B cell (primary cell): ENCODE measurements at regions not wholly inside any gene's neighbourhood (a gene's known extent, or its start where the extent isn't known, plus 50 kb on each side); places are given as distances from the start of the nearest gene placed in this dataset.

Experiments
- ATAC-seq: fragments of 200-7000 bp; cut with Tn5 transposase; one replicate; pipeline ENCODE4 v1.10.0; 2021; ENCODE audit warnings: low read depth, mild to moderate bottlenecking, moderate number of reproducible peaks, moderate library complexity
- CTCF ChIA-PET: fragments of 350-600 bp; sonication (Branson Sonifier 250); formaldehyde crosslinking; loops from one replicate; lab custom pipeline; 2021; ENCODE audit warnings: antibody characterized with exemption, inconsistent platforms; lab: Charles Lee
- POLR2A ChIA-PET: fragments of 350-600 bp; sonication (Branson Sonifier 250); formaldehyde crosslinking; loops from one replicate; lab custom pipeline; 2021; ENCODE audit warnings: antibody characterized with exemption; lab: Charles Lee
- DNase-seq: peaks from one replicate; pipeline ENCODE4 v3.0.0; 2013
- H2AFZ ChIP-seq: 2 replicates; pipeline ENCODE4 v1.6.1; 2012; ENCODE audit warnings: mild to moderate bottlenecking, low read depth, low read length; ENCODE audit not compliant: insufficient read depth, poor library complexity, severe bottlenecking
- H3K27ac ChIP-seq, 2 donors: 1 replicate in 1 of 2; 2 replicates in 1 of 2; pipeline ENCODE4 v1.5.1; 2012 to 2013; ENCODE audit warnings: low read length in 2 of 2, mild to moderate bottlenecking in 2 of 2, moderate library complexity in 1 of 2
- H3K27me3 ChIP-seq, 4 experiments: fragments of 200-600 bp in 1 of 4; sonication (generic) in 1 of 4; replicated peaks in 1 of 4; 1 replicate in 2 of 4; 2 replicates in 2 of 4; pipeline versions ENCODE4 v1.6.1 to v1.7.0; 2013 to 2016; ENCODE audit warnings: low read length in 3 of 4, mild to moderate bottlenecking in 2 of 4, mixed read lengths in 1 of 4, moderate library complexity in 1 of 4; ENCODE audit not compliant: insufficient read depth in 4 of 4, control insufficient read depth in 3 of 4; ENCODE audit errors: control extremely low read depth in 1 of 4
- H3K36me3 ChIP-seq, 2 experiments: replicated peaks in 1 of 2; 1 replicate in 1 of 2; 2 replicates in 1 of 2; pipeline versions ENCODE4 v1.6.1 to v1.7.1; 2013; ENCODE audit warnings: low read length in 1 of 2; ENCODE audit not compliant: insufficient read depth in 2 of 2, control insufficient read depth in 1 of 2; ENCODE audit errors: control extremely low read depth in 1 of 2, extremely low read depth in 1 of 2
- H3K4me1 ChIP-seq, 2 donors: fragments of 200-600 bp in 1 of 2; sonication (generic) in 1 of 2; 1 replicate in 1 of 2; 2 replicates in 1 of 2; pipeline versions ENCODE4 v1.5.1 to v1.6.1; 2013 to 2017; ENCODE audit warnings: low read length in 2 of 2; ENCODE audit not compliant: control insufficient read depth in 2 of 2, insufficient read depth in 2 of 2
- H3K4me2 ChIP-seq: replicated peaks from 2 replicates; pipeline ENCODE3; 2012; ENCODE audit warnings: mild to moderate bottlenecking, low read depth, low read length; ENCODE audit not compliant: poor library complexity, severe bottlenecking
- H3K4me3 ChIP-seq, 5 experiments: fragments of 200-600 bp in 1 of 5; sonication (generic) in 1 of 5; 1 replicate in 3 of 5; 2 replicates in 2 of 5; pipeline versions ENCODE4 v1.5.1 to v1.7.0; 2011 to 2016; ENCODE audit warnings: low read length in 4 of 5, mild to moderate bottlenecking in 4 of 5, low read depth in 2 of 5, control low read depth in 1 of 5, moderate library complexity in 1 of 5; ENCODE audit not compliant: insufficient read depth in 1 of 5; ENCODE audit errors: control extremely low read depth in 1 of 5, extremely low read depth in 1 of 5
- H3K79me2 ChIP-seq: fragments of 200-600 bp; sonication (generic); one replicate; pipeline ENCODE4 v1.6.0; 2016; ENCODE audit warnings: low read length; ENCODE audit not compliant: control insufficient read depth, insufficient read depth
- H3K9ac ChIP-seq: fragments of 200-600 bp; sonication (generic); 2 replicates; pipeline ENCODE4 v1.6.1; 2017; ENCODE audit warnings: mild to moderate bottlenecking, low read length, moderate library complexity
- H3K9me3 ChIP-seq, 3 donors: one replicate each; pipeline versions ENCODE4 v1.6.1 to v1.7.1; 2013; ENCODE audit warnings: low read length in 2 of 3; ENCODE audit not compliant: control insufficient read depth in 2 of 3, insufficient read depth in 1 of 3; ENCODE audit errors: control extremely low read depth in 1 of 3
- H4K20me1 ChIP-seq: 2 replicates; pipeline ENCODE4 v1.6.0; 2012; ENCODE audit warnings: mild to moderate bottlenecking, low read length; ENCODE audit not compliant: insufficient read depth, control insufficient read depth, poor library complexity, severe bottlenecking
- H3K27ac Mint-ChIP-seq: one replicate; pipeline ENCODE4 v1.8.0; 2021; ENCODE audit warnings: mixed read lengths
- H3K27me3 Mint-ChIP-seq: one replicate; pipeline ENCODE4 v1.8.0; 2021; ENCODE audit warnings: mixed read lengths
- H3K4me1 Mint-ChIP-seq: one replicate; pipeline ENCODE4 v1.8.0; 2021; ENCODE audit warnings: mixed read lengths
- H3K4me3 Mint-ChIP-seq: one replicate; pipeline ENCODE4 v1.8.0; 2021; ENCODE audit warnings: mixed read lengths
- H3K9me3 Mint-ChIP-seq: one replicate; pipeline ENCODE4 v1.8.0; 2022; ENCODE audit warnings: mixed read lengths; ENCODE audit not compliant: insufficient read depth
- CTCF ChIP-seq: fragments of 200-600 bp; IDR thresholded peaks from one replicate; pipeline ENCODE4 v1.8.0; 2022; ENCODE audit warnings: antibody characterized with exemption, mild to moderate bottlenecking
- EZH2 ChIP-seq: IDR thresholded peaks from 2 replicates; pipeline ENCODE4 v1.6.1; 2012; ENCODE audit warnings: borderline replicate concordance, low read depth, mild to moderate bottlenecking, moderate library complexity, low read length; ENCODE audit not compliant: insufficient read depth, poor library complexity, severe bottlenecking
- WGBS: methylation state at CpG from one replicate; pipeline ENCODE4 v1.1.5; 2013; ENCODE audit warnings: missing lambda C conversion rate; ENCODE audit not compliant: insufficient coverage; 5-methylcytosine and 5-hydroxymethylcytosine counted together
- intact Hi-C: fragments of 100-400 bp; cut with micrococcal nuclease; formaldehyde crosslinking; loops from one replicate; pipeline ENCODE4 v1.10.0; 2022

DNA sequence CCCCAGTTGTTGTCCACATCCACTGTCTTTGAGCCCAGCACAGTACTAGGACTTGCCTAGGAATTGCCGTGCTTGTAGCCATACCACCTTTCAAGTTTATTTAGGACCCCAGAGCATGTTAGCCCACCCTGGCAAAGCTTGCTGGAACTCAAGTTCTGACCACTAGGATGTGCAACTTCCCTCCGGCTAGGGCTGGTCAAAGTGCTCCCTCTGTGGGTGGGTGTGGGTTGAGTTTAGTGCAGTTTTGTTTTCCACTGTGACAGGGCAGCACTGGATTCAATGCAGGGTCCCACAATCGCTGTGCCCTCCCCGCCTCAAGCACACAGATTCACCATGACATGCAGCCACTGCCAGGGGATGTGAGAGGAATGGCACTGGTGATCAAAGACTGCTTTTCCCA is 96.0 kb downstream of the RASGEF1B start:
- no peak overlapping the region for H3K4me2 ChIP-seq
- Mint-ChIP-seq H3K27ac (no peak overlapping the region), H3K4me3 (no peak overlapping the region), H3K4me1 (no peaks in the 10 kb centered on the region), H3K27me3 (peaks cover 25% of the 10 kb centered on the region), H3K9me3 (no peaks in the 10 kb centered on the region)
- ChIA-PET POLR2A (no interaction called here), CTCF (interaction anchor here (1.3 kb wide), 1 partner anchor 23 kb away, joined by 3 read pairs; no protein-coding TSS in a partner anchor)
- H3K9me3 ChIP-seq = peaks cover 0 to 5% (median under 1%) of the 10 kb centered on the region in 3 donors
- H3K27me3 ChIP-seq = peaks cover 0 to 3% (median 0%) of the 10 kb centered on the region in 4 experiments
- H3K79me2 ChIP-seq = no peaks in the 10 kb centered on the region
- H3K4me1 ChIP-seq = no peaks in the 10 kb centered on the region
- H3K36me3 ChIP-seq = no peaks in the 10 kb centered on the region
- WGBS = 91% methylated on average over 3 of the region's 4 CpGs
- no peak overlapping the region for H3K27ac ChIP-seq
- no peak overlapping the region for H3K4me3 ChIP-seq
- intact Hi-C loops = no loop called here
- no peak overlapping the region for H3K9ac ChIP-seq
- ATAC-seq = no peak
- TF ChIP-seq CTCF (no peak), EZH2 (no peak)
- no peak for DNase-seq
- no peaks in the 10 kb centered on the region for H4K20me1 ChIP-seq
- H2AFZ ChIP-seq = no peak overlapping the region

- Mint-ChIP-seq H3K9me3 (peaks cover 3% of the 10 kb centered on the region), H3K4me1 (no peaks in the 10 kb centered on the region), H3K4me3 (no peak overlapping the region), H3K27ac (no peak overlapping the region), H3K27me3 (peaks cover 27% of the 10 kb centered on the region)
- Histone ChIP-seq H3K4me3 (no peak overlapping the region), H3K27me3 (peaks cover 0 to 3% (median under 1%) of the 10 kb centered on the region in 4 experiments), H3K27ac (no peak overlapping the region), H3K9me3 (peaks cover 0 to 2% (median 1%) of the 10 kb centered on the region in 3 donors), H3K4me2 (no peak overlapping the region), H3K79me2 (no peaks in the 10 kb centered on the region), H2AFZ (no peak overlapping the region), H3K9ac (no peak overlapping the region), H3K4me1 (no peaks in the 10 kb centered on the region), H4K20me1 (no peaks in the 10 kb centered on the region), H3K36me3 (no peaks in the 10 kb centered on the region)
- intact Hi-C loops = no loop called here
- ChIA-PET POLR2A (no interaction called here), CTCF (no interaction called here)
- no peak for DNase-seq
- ATAC-seq = no peak
- no CpG with 5 or more reads among the region's 4 CpGs for WGBS
- TF ChIP-seq EZH2 (no peak), CTCF (no peak)
Measured at GRCh38 chr4:81369886-81370285, 101.8 kb downstream of the RASGEF1B start.
